Endothelial cell (in vitro differentiated cells): ENCODE measurements at regions not wholly inside any gene's neighbourhood (a gene's known extent, or its start where the extent isn't known, plus 50 kb on each side); places are given as distances from the start of the nearest gene placed in this dataset.

ENCODE experiments used
- DNase-seq: peaks from one replicate; pipeline ENCODE4 v3.0.0; 2021; ENCODE audit warnings: low spot score
- H3K27ac Mint-ChIP-seq: one replicate; pipeline ENCODE4 v1.8.0; 2021; ENCODE audit warnings: mixed read lengths, inconsistent platforms; ENCODE audit not compliant: unreplicated experiment
- H3K27me3 Mint-ChIP-seq: one replicate; pipeline ENCODE4 v1.8.0; 2021; ENCODE audit warnings: mild to moderate bottlenecking, moderate library complexity, mixed read lengths, inconsistent platforms; ENCODE audit not compliant: unreplicated experiment
- H3K36me3 Mint-ChIP-seq: one replicate; pipeline ENCODE4 v1.8.0; 2021; ENCODE audit warnings: mild to moderate bottlenecking, low read depth, mixed read lengths, inconsistent platforms; ENCODE audit not compliant: unreplicated experiment
- H3K4me1 Mint-ChIP-seq: one replicate; pipeline ENCODE4 v1.8.0; 2021; ENCODE audit warnings: mild to moderate bottlenecking, mixed read lengths, inconsistent platforms; ENCODE audit not compliant: unreplicated experiment
- H3K4me3 Mint-ChIP-seq: one replicate; pipeline ENCODE4 v1.8.0; 2021; ENCODE audit warnings: mild to moderate bottlenecking, mixed read lengths, inconsistent platforms; ENCODE audit not compliant: unreplicated experiment
- H3K9me3 Mint-ChIP-seq: one replicate; pipeline ENCODE4 v1.8.0; 2021; ENCODE audit warnings: mixed read lengths, inconsistent platforms; ENCODE audit not compliant: unreplicated experiment
- TF ChIP-seq, protein P1 (sequence below): fragments of 200-600 bp; sonication (generic); IDR thresholded peaks from one replicate; pipeline ENCODE4 v1.5.0; 2021; ENCODE audit warnings: antibody characterized with exemption; ENCODE audit not compliant: unreplicated experiment

DNA sequence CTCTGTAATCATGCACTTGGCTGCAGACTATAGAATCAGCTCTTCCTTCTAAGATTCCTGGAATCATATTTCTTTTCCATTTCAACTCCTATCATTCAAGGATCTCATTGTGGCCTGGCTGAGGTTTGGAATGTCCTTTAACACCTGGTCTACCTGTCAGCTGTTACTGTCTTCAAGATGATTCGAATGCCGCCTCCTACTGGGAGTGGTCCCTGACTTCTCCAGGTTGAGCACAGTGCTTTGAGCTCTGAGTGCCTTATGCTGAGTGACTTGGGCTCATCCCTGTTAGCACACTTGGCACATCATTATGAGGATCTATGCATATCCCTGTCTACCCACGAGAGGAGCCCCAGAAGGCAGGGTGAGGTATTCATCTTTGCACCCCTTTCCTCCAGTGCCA is 87.6 kb downstream of the MARCHF4 start:
- no peak for DNase-seq
- no peaks in the 10 kb centered on the region for H3K36me3 Mint-ChIP-seq
- no peak overlapping the region for H3K27ac Mint-ChIP-seq
- H3K4me1 Mint-ChIP-seq = peaks cover 36% of the 10 kb centered on the region
- H3K9me3 Mint-ChIP-seq = no peaks in the 10 kb centered on the region
- TF ChIP-seq, protein P1, sequence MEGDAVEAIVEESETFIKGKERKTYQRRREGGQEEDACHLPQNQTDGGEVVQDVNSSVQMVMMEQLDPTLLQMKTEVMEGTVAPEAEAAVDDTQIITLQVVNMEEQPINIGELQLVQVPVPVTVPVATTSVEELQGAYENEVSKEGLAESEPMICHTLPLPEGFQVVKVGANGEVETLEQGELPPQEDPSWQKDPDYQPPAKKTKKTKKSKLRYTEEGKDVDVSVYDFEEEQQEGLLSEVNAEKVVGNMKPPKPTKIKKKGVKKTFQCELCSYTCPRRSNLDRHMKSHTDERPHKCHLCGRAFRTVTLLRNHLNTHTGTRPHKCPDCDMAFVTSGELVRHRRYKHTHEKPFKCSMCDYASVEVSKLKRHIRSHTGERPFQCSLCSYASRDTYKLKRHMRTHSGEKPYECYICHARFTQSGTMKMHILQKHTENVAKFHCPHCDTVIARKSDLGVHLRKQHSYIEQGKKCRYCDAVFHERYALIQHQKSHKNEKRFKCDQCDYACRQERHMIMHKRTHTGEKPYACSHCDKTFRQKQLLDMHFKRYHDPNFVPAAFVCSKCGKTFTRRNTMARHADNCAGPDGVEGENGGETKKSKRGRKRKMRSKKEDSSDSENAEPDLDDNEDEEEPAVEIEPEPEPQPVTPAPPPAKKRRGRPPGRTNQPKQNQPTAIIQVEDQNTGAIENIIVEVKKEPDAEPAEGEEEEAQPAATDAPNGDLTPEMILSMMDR = no peak
- H3K4me3 Mint-ChIP-seq = no peak overlapping the region
- peaks cover 5% of the 10 kb centered on the region for H3K27me3 Mint-ChIP-seq

DNA sequence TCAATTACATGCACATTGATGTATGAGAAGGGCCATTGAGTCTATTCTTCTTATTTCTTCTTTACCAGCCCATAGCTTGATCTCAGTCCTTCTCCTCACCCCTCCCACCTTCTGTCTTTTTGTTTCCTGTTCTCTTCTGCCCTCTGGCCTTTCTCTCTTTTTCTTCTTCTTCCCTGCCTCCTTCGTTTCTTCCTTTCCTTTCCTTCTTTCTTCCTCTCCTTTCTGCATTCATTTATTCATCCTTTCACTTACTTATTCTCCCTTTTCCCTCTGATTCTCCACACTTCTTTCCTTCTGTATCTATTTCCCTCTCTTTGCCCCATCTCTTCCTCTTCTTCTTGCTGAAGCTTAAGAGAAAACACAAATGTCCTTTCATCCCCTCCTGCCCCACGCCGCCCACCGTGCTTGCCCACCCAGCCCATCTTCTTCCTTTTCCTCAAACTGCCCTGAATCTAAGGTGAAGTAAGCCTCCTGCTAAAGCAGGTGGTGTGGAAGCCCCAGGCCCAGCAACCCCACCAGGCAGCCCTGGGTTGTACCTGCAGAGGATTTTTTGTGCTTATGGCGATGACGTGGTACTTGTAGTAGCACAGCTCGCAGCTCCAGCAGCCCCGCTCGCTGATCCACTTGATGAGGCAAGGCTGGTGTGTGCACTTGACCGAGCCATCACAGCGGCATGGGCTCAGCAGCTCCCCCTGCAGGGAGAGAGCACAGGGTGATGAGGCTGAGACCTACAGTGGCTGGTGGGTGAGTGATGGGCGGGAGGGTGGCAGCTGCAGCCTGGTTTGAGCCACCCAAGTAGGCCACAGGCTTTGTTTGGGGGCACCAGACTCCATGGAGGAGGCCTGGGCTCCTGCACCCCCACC is 89.0 kb downstream of the MARCHF4 start:
- no peak overlapping the region for H3K4me3 Mint-ChIP-seq
- TF ChIP-seq, protein P1 = peak; percentile 47
- H3K27me3 Mint-ChIP-seq = peaks cover 5% of the 10 kb centered on the region
- DNase-seq = peak; percentile 69
- H3K27ac Mint-ChIP-seq = no peak overlapping the region
- H3K36me3 Mint-ChIP-seq = no peaks in the 10 kb centered on the region
- H3K9me3 Mint-ChIP-seq = no peaks in the 10 kb centered on the region
- peaks cover 34% of the 10 kb centered on the region for H3K4me1 Mint-ChIP-seq

DNA sequence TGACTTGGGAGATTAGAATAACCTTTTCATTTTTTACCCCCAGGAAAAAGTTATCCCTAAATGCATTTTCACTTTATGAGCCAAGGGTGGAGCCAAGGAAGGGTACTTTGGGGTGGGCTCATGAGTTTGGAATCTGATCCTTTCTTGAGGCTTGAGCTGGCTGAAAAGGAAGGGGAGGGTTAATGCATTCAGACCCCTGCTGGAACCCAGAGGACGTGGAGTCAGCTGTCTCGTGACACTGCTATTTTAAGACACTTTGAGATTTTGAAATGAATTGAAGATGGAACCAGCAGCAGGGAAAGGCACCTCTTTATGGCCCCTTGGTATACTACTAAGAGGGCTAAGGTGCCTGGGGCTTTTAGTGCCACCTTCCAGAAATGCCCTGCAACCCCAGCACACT is 90.4 kb downstream of the MARCHF4 start:
- TF ChIP-seq, protein P1 = no peak
- DNase-seq = no peak
- H3K36me3 Mint-ChIP-seq = no peaks in the 10 kb centered on the region
- peaks cover 25% of the 10 kb centered on the region for H3K4me1 Mint-ChIP-seq
- H3K27me3 Mint-ChIP-seq = peaks cover 6% of the 10 kb centered on the region
- H3K9me3 Mint-ChIP-seq = no peaks in the 10 kb centered on the region
- H3K27ac Mint-ChIP-seq = no peak overlapping the region
- H3K4me3 Mint-ChIP-seq = no peak overlapping the region

DNA sequence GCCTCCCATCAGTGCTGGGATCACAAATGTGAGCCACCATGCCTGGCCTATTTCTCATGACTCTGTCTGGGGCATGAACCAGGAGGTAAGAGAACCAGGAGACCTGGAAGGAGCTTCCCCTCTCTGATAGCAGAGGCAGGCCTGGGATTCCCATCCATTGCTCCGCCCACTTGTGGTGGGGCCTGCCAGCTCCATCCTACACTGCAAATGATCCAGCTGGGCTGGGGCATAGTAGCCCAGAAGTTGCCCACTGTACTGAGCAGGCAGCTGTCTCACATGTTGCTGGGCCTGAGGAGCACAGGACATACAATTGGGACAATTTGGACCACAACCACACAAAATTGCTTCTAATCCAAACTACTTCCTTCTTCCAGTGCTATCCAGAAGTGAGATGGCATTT is 91.0 kb downstream of the MARCHF4 start:
- TF ChIP-seq, protein P1 = no peak
- Mint-ChIP-seq H3K27me3 (peaks cover 6% of the 10 kb centered on the region), H3K36me3 (no peaks in the 10 kb centered on the region), H3K4me1 (peaks cover 20% of the 10 kb centered on the region), H3K27ac (no peak overlapping the region), H3K9me3 (no peaks in the 10 kb centered on the region), H3K4me3 (no peak overlapping the region)
- DNase-seq = no peak

DNA sequence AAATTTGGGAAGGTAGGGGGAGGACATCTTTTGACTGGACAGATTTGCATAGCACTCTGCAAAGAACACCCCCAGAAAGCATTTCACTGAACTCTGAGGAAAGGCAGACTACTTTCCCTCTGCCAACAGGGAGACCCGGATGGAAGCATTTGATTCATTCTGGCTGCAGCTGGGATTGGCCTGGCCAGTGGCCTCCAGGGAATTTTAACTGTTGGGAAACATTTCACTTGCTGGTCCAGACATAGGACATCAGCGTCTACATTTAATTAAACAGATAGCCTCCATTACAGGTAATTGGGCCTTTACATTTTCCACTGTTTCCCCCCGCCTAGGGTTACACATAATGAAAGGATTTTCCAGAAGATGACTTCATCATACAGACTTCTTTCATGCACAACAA is 92.8 kb downstream of the MARCHF4 start:
- Mint-ChIP-seq H3K27ac (no peak overlapping the region), H3K27me3 (peaks cover 8% of the 10 kb centered on the region), H3K4me1 (peaks cover 6% of the 10 kb centered on the region), H3K36me3 (no peaks in the 10 kb centered on the region), H3K4me3 (no peak overlapping the region), H3K9me3 (no peaks in the 10 kb centered on the region)
- TF ChIP-seq, protein P1 = no peak
- no peak for DNase-seq
